HG02798 (cell line): ENCODE measurements at regions not wholly inside any gene's neighbourhood (a gene's known extent, or its start where the extent isn't known, plus 50 kb on each side); places are given as distances from the start of the nearest gene placed in this dataset.
"Not testable (repeated sequence)": the region's sequence is repeated elsewhere in the genome, so short reads cannot be mapped to it uniquely, and the experiment has no call there.

Experiments
- ATAC-seq: cut with Tn5 transposase; IDR thresholded peaks from one replicate; pipeline ENCODE4 v1.9.1; 2021; ENCODE audit warnings: mild to moderate bottlenecking; ENCODE audit not compliant: unreplicated experiment, poor library complexity

GRCh38 chr17:70675070-70675590 lies 505.8 kb downstream of the KCNJ2 start:
- no peak for ATAC-seq

DNA sequence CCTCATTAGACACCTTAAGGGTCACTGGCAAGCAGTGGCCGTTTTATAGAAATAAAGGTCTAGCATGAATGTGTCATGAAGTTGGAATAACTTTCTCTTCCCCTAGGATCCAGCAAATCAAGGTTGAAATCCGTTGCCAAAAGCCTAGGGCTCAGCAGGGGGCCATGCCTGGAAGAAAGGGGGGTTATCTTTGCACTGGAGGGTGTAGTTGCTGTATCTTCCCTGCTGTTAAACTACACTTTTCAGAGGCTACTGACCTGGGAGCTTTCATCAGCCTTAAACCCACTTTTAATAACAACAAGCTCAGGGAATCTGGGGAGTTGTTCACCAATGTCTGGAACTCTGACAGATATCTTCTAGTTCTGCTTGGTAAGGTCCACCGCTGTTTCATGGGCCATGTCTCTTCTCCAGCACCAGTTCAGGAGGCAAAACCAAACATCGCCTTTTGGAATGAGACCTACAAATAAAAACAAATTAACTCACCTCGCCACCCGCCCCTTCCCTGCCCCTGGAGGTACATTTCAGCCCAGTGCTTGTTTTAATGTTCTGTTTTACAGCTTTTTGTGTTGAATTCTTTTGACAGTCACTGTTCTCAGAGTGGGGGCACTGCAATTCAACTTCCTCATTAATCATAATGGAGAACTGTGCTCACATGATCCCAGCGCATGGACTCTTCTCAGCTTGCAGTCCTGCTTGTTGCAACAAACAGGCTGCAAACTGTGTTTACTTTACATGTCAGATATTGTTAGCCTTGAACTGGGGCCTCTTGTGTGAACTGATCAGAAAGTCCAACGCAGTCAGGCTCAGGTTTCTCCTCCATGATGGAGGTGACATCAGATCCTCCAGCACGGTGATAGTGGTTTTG lies 508.7 kb downstream of the KCNJ2 start:
- no peak for ATAC-seq

DNA sequence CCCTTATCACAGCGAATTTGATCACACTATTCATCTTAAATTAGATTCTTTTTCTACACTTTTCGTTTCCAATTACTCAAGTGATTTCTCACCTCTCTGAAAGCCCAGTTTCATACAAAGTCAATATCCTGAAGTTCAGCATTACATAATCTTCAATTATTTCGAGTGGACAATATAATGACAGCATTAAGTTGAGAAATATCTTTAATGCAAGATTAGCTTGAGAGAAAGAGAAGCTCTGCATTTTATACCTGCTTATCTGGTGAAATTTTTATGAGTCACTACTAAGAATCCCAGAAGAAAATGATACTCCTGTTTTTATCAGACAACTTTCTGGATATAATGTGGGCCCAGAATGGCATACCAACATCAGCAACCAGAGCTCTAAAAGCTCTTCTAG lies 509.6 kb downstream of the KCNJ2 start:
- no peak for ATAC-seq

- no peak for ATAC-seq
Observed at GRCh38 chr17:70683936-70684335, 514.6 kb downstream of the KCNJ2 start.

DNA sequence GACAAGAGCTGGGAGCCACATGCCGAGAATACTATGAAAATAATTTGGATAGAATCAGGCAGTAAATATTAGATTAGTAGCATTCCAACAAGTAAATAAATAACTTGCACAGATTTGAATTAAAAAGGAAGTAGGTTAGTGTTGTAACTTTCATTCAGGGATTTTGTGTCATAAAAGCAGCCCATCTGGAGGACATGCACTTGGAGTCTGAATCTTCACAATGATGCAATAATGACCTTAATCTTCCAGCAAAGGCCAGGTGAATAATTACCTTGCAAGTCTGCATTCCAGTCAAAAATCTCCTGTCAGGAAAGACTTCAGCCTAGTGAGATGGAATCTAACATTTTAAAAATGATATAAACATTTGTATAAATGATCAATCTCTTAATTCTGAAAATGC lies 518.1 kb downstream of the KCNJ2 start:
- no peak for ATAC-seq

DNA sequence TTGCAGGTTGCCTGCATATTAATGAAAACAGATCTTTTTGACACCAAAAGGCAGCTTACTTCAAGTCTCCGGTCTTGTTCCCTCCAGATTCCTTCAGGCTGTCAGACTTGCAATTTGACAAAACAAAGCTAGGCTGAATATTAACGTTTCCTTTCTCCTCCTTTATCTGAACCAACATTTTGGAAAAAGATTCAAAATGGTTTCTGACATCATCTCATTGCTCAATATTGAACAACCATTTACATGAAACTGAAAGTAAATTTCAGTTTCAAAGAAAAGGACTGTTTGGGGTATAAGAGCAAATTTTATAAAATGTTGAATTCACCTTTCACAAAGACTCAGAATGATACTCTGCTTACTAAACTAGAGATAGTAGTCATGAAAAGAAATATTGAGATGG lies 521.8 kb downstream of the KCNJ2 start:
- no peak for ATAC-seq

GRCh38 chr17:70699408-70699807 lies 530.1 kb downstream of the KCNJ2 start:
- ATAC-seq: no peak

DNA sequence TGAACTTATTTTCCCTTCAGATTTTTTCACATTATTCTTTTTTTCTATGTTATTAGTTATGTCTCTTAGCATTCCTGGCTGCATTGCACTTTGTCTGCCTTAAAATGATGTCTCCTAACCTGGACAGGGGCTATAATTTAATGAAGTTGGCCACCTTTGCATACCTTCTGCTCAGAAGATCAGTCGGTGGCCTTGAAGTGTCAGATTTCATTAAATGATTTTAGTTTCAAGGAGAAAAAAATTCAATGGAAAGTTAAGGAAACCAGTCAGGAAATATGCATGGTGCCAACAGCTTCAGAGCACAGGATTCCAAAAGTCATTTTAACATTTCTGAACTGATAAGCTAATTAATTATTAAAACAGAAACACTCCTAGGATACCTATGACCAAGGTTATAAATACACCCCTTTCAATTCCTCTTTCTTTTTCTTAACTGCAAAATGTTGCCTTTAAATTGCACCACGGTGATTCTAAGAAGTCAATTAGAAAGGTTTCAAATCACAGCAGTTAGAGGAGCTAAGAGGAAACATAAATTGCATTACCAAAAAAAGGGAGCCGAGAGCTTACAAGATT lies 533.4 kb downstream of the KCNJ2 start:
- ATAC-seq: no peak

DNA sequence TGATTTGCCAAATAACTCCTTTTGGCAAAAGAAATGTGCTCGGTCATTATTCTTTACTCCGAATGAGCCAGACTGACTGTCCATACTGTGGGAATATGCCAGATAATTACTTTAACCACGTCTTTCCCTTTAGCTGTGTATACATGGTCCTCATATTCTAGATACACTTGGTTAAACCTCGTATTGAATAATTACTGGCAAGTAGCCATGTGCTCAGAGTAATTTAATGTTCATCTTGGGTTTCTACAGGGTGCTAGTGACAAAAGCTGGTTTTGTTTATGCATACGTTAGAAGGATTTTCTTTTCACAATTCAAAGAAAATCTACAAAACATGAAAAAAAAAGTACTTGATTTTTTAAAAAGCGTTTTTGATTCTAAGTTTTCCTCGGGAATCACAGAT lies 540.3 kb downstream of the KCNJ2 start:
- ATAC-seq: no peak

- ATAC-seq: no peak
Observed at GRCh38 chr17:70713694-70714093, 544.4 kb downstream of the KCNJ2 start.

DNA sequence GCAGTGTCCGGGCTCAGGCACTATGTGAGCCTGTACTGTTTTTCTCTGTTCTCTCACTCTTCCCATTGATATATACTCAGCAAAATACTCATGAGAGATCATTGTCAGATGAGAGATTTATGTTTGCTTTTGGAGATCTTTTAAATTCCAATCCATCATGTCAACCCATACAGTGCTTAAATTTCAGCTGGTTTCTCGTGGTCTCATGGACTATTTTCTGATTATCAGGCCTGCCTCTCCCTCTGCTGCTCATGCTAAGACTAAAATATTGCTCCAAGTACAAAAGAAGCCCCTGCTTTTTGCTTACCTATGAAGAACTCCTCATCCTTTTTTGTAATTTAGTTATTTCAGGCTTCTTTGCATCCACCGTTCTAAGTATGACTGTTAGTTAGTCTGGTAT lies 547.2 kb downstream of the KCNJ2 start:
- no peak for ATAC-seq

DNA sequence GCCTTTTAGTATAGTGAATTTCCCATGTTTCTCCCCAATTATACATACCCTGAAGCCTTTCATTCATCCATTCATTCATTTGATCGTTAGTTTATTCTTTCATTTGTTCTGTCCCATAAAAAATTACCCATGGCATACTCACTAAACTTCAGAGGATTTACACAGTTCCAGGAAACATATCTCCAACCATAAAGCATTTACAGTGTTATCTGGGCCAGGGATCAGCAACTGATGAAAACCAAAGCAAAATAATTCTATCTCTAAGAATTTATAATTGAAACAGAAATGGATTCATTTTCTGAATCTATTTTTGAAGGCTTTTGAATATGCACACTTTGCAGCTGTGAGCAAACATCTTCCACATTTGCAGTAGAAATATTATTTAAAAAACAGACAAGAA lies 547.7 kb downstream of the KCNJ2 start:
- no peak for ATAC-seq

DNA sequence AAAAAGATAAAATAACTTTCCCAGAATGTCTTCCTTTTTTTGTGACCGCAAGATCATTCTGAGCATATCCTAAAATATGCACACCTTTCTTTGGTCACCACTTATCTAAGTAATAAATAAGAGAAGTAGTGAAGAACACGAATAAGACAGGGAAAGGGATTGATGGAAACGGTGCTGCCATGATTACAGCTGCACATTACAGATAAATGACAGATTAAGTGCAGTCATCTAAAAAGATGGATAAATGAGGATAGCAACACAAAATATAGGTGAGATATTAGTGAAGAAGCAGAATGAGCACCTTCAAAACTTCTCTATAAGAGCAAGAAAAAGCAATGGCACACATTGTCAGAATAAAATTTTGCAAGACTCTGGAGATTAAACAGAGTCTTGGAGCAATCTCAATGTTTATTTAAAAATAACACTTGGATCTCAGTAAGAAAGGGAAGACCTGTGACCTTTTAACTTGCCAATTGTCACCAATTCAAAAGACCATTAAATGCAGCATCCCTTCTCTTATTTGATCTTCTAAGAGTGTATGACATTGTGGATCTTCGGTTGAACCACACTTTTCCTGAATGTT lies 567.1 kb downstream of the KCNJ2 start:
- no peak for ATAC-seq

- no peak for ATAC-seq
Observed at GRCh38 chr17:70739065-70739464, 569.7 kb downstream of the KCNJ2 start.

- not testable (repeated sequence) for ATAC-seq
Observed at GRCh38 chr17:70746574-70746973, 577.2 kb downstream of the KCNJ2 start.

DNA sequence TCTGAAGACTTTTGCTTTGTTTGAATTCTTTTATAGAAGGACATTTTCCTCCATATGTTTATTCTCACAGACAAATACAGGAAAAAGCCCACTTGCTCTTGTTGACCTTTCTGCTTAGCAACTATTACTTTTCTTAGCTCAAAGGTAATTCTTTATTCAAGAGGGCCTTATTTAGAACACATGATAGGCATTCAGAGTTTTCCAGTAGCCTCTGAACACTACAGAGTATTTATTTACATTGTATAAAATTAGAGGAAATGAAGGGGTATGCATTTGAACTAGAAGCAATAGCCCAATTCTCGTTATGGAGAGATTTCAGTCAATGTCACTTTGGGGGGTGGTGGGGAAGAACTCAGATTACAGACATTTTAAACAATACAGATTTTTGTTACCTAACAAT lies 581.7 kb downstream of the KCNJ2 start:
- ATAC-seq: no peak

GRCh38 chr17:70752461-70752860 lies 583.1 kb downstream of the KCNJ2 start:
- ATAC-seq: not testable (repeated sequence)

GRCh38 chr17:70752966-70753467 lies 583.7 kb downstream of the KCNJ2 start:
- ATAC-seq: no peak

GRCh38 chr17:70763018-70763417 lies 593.7 kb downstream of the KCNJ2 start:
- no peak for ATAC-seq

- no peak for ATAC-seq
Observed at GRCh38 chr17:70767102-70767701, 597.9 kb downstream of the KCNJ2 start.

DNA sequence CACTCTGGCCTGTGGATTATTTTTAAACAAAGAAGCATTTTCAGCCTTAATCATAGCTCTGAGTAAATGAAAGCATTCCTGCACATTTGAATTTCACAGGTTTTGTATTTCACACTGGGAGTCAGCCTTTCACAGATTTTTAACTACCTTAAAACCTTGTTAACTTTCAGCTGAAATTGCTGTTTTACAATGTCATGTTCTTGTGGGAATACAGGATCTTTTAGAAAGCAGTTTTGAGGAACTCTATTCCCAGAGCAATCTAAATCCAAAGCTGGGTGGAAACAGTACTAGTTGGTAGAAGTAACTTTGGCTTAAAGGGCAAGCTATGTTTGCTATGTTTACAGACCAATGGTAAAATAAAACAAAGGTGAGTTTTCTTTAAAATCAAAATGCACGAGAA lies 600.6 kb downstream of the KCNJ2 start:
- no peak for ATAC-seq
